Tibial nerve (tissue), 4 donors: ENCODE measurements at regions not wholly inside any gene's neighbourhood (a gene's known extent, or its start where the extent isn't known, plus 50 kb on each side); places are given as distances from the start of the nearest gene placed in this dataset.

ENCODE experiments used
- DNase-seq, 2 donors: peaks; one replicate each; pipeline ENCODE4 v3.0.0-alpha.2; 2019; ENCODE audit warnings: low spot score in 2 of 2
- H3K27ac ChIP-seq, 4 donors: fragments of 200-600 bp; sonication (generic) in 3 of 4; one replicate each; pipeline ENCODE4 v1.5.1; 2017 to 2019; ENCODE audit warnings: mild to moderate bottlenecking in 1 of 4
- H3K27me3 ChIP-seq, 2 donors: fragments of 200-600 bp; sonication (generic) in 1 of 2; one replicate each; pipeline versions ENCODE4 v1.5.1 to v1.6.0; 2017 to 2019
- H3K36me3 ChIP-seq, 3 donors: fragments of 200-600 bp; sonication (generic); one replicate each; pipeline ENCODE4 v1.5.1; 2018 to 2019
- H3K4me1 ChIP-seq, 4 donors: fragments of 200-600 bp; sonication (generic) in 3 of 4; one replicate each; pipeline ENCODE4 v1.5.1; 2017 to 2019
- H3K4me3 ChIP-seq, 4 donors: fragments of 200-600 bp; sonication (generic) in 3 of 4; one replicate each; pipeline ENCODE4 v1.5.1; 2017 to 2019; ENCODE audit warnings: mild to moderate bottlenecking in 1 of 4, moderate library complexity in 1 of 4
- H3K9me3 ChIP-seq, 4 donors: fragments of 200-600 bp; sonication (generic) in 3 of 4; one replicate each; pipeline ENCODE4 v1.5.1; 2017 to 2019
- CTCF ChIP-seq, 5 experiments: fragments of 200-600 bp in 3 of 5; fragments of 450-650 bp in 2 of 5; sonication (generic) in 3 of 5; IDR thresholded peaks; one replicate each; pipeline ENCODE4 v1.5.1; 2016 to 2019; ENCODE audit warnings: antibody characterized with exemption in 5 of 5, mild to moderate bottlenecking in 3 of 5, moderate library complexity in 2 of 5
- EP300 ChIP-seq, 2 donors: sonication (generic); formaldehyde crosslinking; IDR thresholded peaks; one replicate each; pipeline ENCODE4 v1.6.1; 2017; ENCODE audit warnings: antibody characterized with exemption in 2 of 2, mild to moderate bottlenecking in 1 of 2
- POLR2A ChIP-seq, 2 donors: fragments of 450-650 bp; IDR thresholded peaks; one replicate each; pipeline ENCODE4 v1.6.1; 2017; ENCODE audit warnings: antibody characterized with exemption in 2 of 2, mild to moderate bottlenecking in 2 of 2, moderate library complexity in 2 of 2
- WGBS, 2 donors: methylation state at CpG; one replicate each; pipeline ENCODE4 v1.1.5; 2018; 5-methylcytosine and 5-hydroxymethylcytosine counted together

DNA sequence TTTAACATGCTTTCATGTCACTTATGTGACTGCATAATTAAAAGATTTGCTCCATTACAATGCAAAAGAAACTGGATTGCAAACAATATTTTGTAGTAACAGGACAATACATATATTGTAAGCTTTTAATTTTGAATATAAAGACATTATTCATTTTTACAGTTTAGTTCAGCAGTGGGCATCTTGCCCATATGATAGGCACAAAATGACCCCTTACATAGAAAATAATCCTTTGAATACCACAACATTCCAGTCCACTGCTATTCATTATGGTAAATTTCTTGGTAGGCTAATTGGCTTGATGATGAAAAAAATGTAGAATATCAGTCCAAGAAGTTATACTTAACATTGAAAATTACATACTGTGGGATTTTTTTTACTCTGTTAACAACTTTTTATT is 74.1 kb upstream of the LAMA2 start:
- H3K27me3 ChIP-seq = no peaks in the 10 kb centered on the region
- H3K9me3 ChIP-seq = peaks cover 0 to 3% (median 0%) of the 10 kb centered on the region in 4 donors
- peaks cover 0 to 41% (median 3%) of the 10 kb centered on the region in 4 donors for H3K4me1 ChIP-seq
- no peak for TF ChIP-seq EP300 (IDR thresholded peaks at IDR 0.05)
- no peak for TF ChIP-seq CTCF (IDR thresholded peaks at IDR 0.05)
- no peak for TF ChIP-seq POLR2A (IDR thresholded peaks at IDR 0.05)
- peak overlapping the region in 2 of 4 donors; percentile 33 to 42 for H3K27ac ChIP-seq
- no peak for DNase-seq
- no peak overlapping the region for H3K4me3 ChIP-seq
- H3K36me3 ChIP-seq = no peaks in the 10 kb centered on the region

- H3K27ac ChIP-seq = no peak overlapping the region
- WGBS, 2 donors = 0 to 4% methylated on average over 2 of the region's 2 CpGs
These were observed 75.4 kb upstream of the LAMA2 start for GRCh38 chr6:128807577-128807976.

GRCh38 chr6:128806261-128806660 is 76.7 kb upstream of the LAMA2 start:
- Histone ChIP-seq H3K27me3 (no peaks in the 10 kb centered on the region), H3K36me3 (no peaks in the 10 kb centered on the region), H3K4me1 (peaks cover 0 to 41% (median 3%) of the 10 kb centered on the region in 4 donors), H3K4me3 (no peak overlapping the region), H3K27ac (peak overlapping the region in 1 of 4 donors; percentile 24), H3K9me3 (peaks cover 0 to 8% (median 0%) of the 10 kb centered on the region in 4 donors)
- 63 to 67% methylated on average over 3 of the region's 3 CpGs for WGBS, 2 donors
- peak in 1 of 2 donors; percentile 61 for TF ChIP-seq EP300 (IDR thresholded peaks at IDR 0.05)
- TF ChIP-seq POLR2A (IDR thresholded peaks at IDR 0.05) = no peak
- no peak for TF ChIP-seq CTCF (IDR thresholded peaks at IDR 0.05)
- DNase-seq = peak in 1 of 2 donors; percentile 5

More at GRCh38 chr6:128807577-128807976, 75.4 kb upstream of the LAMA2 start:
- H3K9me3 ChIP-seq = peaks cover 0 to 3% (median 0%) of the 10 kb centered on the region in 4 donors
- H3K4me1 ChIP-seq = peaks cover 0 to 41% (median 3%) of the 10 kb centered on the region in 4 donors
- H3K27me3 ChIP-seq = no peaks in the 10 kb centered on the region
- TF ChIP-seq EP300 (IDR thresholded peaks at IDR 0.05) = no peak
- peak; percentile 32 to 50 (median 35) for TF ChIP-seq CTCF (IDR thresholded peaks at IDR 0.05)
- TF ChIP-seq POLR2A (IDR thresholded peaks at IDR 0.05) = no peak
- no peaks in the 10 kb centered on the region for H3K36me3 ChIP-seq
- DNase-seq = no peak
- no peak overlapping the region for H3K4me3 ChIP-seq

DNA sequence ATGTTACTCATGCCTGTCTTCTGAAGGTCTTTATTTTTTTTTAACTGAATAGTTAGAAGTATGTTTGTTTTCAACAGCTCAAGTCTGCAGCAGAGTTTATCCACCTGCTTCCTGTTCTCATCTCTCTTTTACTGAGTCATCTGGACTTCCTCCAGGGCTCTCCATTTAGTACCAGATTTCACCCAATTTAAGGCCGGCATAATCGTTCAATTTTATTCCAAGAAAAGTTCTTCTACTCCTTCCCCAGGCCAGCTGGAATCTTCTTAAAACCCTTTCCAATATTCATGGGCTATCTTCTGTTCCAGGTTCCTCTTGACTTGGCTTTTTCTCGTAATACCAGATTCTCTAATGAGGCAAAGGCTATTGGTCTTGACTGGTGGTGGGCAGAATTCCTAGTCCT is 79.0 kb upstream of the LAMA2 start:
- Histone ChIP-seq H3K36me3 (no peaks in the 10 kb centered on the region), H3K4me1 (peaks cover 0 to 39% (median 3%) of the 10 kb centered on the region in 4 donors), H3K27me3 (no peaks in the 10 kb centered on the region), H3K9me3 (peaks cover 0 to 5% (median 0%) of the 10 kb centered on the region in 4 donors), H3K27ac (no peak overlapping the region), H3K4me3 (no peak overlapping the region)
- no peak for TF ChIP-seq POLR2A (IDR thresholded peaks at IDR 0.05)
- TF ChIP-seq EP300 (IDR thresholded peaks at IDR 0.05) = no peak
- TF ChIP-seq CTCF (IDR thresholded peaks at IDR 0.05) = no peak
- 54% methylated on average over 3 of the region's 3 CpGs for WGBS, 2 donors
- DNase-seq = no peak

DNA sequence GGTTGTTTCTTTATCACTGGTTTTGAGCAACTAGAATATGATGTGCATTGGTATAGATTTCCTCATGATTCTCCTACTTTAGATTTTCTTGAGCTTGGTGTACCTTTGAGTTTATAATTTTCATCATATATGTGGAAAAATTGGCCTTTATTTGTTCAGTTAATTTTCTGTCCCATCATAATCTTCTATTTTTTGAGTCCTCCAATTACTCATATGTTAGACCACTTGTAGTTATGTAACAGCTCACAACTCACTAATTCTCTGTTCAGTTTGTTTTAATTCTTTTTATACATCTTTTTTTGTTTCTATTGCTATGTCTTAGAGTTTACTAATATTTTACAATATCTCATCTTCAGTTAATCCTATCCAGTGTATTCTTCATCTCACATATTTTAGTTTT is 81.3 kb upstream of the LAMA2 start:
- Histone ChIP-seq H3K27ac (no peak overlapping the region), H3K9me3 (peaks cover 0 to 5% (median 0%) of the 10 kb centered on the region in 4 donors), H3K36me3 (no peaks in the 10 kb centered on the region), H3K27me3 (no peaks in the 10 kb centered on the region), H3K4me3 (no peak overlapping the region), H3K4me1 (peaks cover 0 to 21% (median 1%) of the 10 kb centered on the region in 4 donors)
- TF ChIP-seq POLR2A (IDR thresholded peaks at IDR 0.05) (no peak), CTCF (IDR thresholded peaks at IDR 0.05) (no peak), EP300 (IDR thresholded peaks at IDR 0.05) (no peak)
- no peak for DNase-seq
